GM12878 (cell line): ENCODE measurements at regions not wholly inside any gene's neighbourhood (a gene's known extent, or its start where the extent isn't known, plus 50 kb on each side); places are given as distances from the start of the nearest gene placed in this dataset.

ENCODE experiments used
- MYC ChIP-seq: IDR thresholded peaks from 2 replicates; pipeline ENCODE4 v1.6.1; 2011; ENCODE audit warnings: mild to moderate bottlenecking, low read length, moderate library complexity, inconsistent platforms; ENCODE audit not compliant: insufficient read depth, insufficient replicate concordance, insufficient read length, severe bottlenecking
- SKIL ChIP-seq: fragments of 450-650 bp; IDR thresholded peaks from 2 replicates; pipeline ENCODE4 v1.6.1; 2017; ENCODE audit warnings: mild to moderate bottlenecking, low read depth, inconsistent platforms; ENCODE audit not compliant: poor library complexity, severe bottlenecking
- ZNF384 ChIP-seq: IDR thresholded peaks from 2 replicates; pipeline ENCODE4 v1.6.1; 2012; ENCODE audit warnings: low read depth, mild to moderate bottlenecking, low read length, improper control_type of control experiment, borderline replicate concordance
- TF ChIP-seq, protein P1 (sequence below): IDR thresholded peaks from 2 replicates; pipeline ENCODE4 v1.6.1; 2012; ENCODE audit warnings: improper control_type of control experiment, low read depth, low read length; ENCODE audit not compliant: insufficient replicate concordance
- TF ChIP-seq, protein P2 (sequence below): fragments of 150-350 bp; IDR thresholded peaks from 2 replicates; pipeline ENCODE4 v1.6.1; 2014; ENCODE audit warnings: mild to moderate bottlenecking, low read depth, low read length

DNA sequence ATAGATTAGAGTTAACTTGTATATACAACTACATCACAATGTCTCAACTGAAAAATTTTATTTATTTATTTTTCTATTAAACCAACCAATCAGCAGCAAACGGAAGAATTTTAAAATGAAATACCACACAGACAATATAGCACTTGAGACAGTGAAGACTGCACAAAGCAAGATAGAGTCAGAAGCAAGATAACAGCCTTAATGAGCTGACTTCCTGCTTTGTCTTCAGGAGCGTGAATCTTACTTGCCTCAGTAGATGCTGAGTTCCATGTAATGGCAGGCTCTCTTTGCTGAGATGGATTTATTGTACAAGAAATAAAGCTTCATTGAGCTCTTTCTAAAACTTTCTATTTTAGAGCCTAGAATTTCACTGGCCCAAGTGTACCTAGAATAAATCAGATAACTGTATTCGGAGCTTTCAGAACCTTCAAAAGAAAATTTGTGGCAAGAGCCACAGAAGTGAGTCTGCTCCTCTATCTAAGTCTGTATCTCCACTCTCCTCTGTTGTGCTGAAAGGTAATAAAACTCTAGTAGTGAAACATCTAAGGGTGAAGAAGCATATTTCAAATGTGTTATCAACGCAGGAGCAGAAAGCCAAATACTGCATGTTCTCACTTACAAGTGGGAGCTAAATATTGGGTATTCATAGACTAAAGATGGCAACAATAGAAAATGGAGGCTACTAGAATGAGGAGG, 83.3 kb upstream of the ANKRD55 start (continued):
- TF ChIP-seq ZNF384 (no peak), MYC (no peak), SKIL (no peak)
- TF ChIP-seq, protein P1, sequence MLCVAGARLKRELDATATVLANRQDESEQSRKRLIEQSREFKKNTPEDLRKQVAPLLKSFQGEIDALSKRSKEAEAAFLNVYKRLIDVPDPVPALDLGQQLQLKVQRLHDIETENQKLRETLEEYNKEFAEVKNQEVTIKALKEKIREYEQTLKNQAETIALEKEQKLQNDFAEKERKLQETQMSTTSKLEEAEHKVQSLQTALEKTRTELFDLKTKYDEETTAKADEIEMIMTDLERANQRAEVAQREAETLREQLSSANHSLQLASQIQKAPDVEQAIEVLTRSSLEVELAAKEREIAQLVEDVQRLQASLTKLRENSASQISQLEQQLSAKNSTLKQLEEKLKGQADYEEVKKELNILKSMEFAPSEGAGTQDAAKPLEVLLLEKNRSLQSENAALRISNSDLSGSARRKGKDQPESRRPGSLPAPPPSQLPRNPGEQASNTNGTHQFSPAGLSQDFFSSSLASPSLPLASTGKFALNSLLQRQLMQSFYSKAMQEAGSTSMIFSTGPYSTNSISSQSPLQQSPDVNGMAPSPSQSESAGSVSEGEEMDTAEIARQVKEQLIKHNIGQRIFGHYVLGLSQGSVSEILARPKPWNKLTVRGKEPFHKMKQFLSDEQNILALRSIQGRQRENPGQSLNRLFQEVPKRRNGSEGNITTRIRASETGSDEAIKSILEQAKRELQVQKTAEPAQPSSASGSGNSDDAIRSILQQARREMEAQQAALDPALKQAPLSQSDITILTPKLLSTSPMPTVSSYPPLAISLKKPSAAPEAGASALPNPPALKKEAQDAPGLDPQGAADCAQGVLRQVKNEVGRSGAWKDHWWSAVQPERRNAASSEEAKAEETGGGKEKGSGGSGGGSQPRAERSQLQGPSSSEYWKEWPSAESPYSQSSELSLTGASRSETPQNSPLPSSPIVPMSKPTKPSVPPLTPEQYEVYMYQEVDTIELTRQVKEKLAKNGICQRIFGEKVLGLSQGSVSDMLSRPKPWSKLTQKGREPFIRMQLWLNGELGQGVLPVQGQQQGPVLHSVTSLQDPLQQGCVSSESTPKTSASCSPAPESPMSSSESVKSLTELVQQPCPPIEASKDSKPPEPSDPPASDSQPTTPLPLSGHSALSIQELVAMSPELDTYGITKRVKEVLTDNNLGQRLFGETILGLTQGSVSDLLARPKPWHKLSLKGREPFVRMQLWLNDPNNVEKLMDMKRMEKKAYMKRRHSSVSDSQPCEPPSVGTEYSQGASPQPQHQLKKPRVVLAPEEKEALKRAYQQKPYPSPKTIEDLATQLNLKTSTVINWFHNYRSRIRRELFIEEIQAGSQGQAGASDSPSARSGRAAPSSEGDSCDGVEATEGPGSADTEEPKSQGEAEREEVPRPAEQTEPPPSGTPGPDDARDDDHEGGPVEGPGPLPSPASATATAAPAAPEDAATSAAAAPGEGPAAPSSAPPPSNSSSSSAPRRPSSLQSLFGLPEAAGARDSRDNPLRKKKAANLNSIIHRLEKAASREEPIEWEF = no peak
- TF ChIP-seq, protein P2, sequence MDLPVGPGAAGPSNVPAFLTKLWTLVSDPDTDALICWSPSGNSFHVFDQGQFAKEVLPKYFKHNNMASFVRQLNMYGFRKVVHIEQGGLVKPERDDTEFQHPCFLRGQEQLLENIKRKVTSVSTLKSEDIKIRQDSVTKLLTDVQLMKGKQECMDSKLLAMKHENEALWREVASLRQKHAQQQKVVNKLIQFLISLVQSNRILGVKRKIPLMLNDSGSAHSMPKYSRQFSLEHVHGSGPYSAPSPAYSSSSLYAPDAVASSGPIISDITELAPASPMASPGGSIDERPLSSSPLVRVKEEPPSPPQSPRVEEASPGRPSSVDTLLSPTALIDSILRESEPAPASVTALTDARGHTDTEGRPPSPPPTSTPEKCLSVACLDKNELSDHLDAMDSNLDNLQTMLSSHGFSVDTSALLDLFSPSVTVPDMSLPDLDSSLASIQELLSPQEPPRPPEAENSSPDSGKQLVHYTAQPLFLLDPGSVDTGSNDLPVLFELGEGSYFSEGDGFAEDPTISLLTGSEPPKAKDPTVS = no peak
- TF ChIP-seq, all 136 proteins: peak for 0
